Panc1 (cell line): ENCODE measurements at regions not wholly inside any gene's neighbourhood (a gene's known extent, or its start where the extent isn't known, plus 50 kb on each side); places are given as distances from the start of the nearest gene placed in this dataset.

Experiments
- TF ChIP-seq, protein P1 (sequence below): fragments of 450-650 bp; IDR thresholded peaks from 2 replicates; pipeline ENCODE4 v1.5.1; 2017; ENCODE audit warnings: mild to moderate bottlenecking
- TF ChIP-seq, protein P2 (sequence below), 2 experiments: IDR thresholded peaks; 2 replicates each; pipeline ENCODE4 v1.6.1; 2011 to 2012; ENCODE audit warnings: low read depth in 2 of 2, control low read depth in 1 of 2, low read length in 1 of 2, mild to moderate bottlenecking in 1 of 2, moderate library complexity in 1 of 2; ENCODE audit not compliant: insufficient read depth in 1 of 2

DNA sequence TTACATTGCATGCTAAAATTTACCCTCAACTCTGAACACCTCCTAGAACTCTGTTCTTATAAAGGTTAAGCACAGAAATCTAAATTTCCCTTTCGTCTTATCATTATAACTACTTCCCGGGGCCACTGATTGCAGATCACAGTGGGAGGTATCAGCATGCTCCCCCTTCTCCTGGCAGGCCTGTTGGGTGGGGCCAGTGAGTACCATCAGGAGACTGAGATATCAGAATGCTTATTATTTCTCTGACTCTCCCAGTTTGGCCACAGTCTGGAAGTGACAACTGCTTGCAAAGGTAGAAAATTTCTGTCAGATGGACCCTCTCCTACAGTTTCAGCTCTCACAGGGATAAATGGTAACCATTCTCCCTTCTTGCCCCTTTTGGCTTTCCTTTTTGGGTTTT is 62.6 kb downstream of the DSEL start:
- TF ChIP-seq, protein P1, sequence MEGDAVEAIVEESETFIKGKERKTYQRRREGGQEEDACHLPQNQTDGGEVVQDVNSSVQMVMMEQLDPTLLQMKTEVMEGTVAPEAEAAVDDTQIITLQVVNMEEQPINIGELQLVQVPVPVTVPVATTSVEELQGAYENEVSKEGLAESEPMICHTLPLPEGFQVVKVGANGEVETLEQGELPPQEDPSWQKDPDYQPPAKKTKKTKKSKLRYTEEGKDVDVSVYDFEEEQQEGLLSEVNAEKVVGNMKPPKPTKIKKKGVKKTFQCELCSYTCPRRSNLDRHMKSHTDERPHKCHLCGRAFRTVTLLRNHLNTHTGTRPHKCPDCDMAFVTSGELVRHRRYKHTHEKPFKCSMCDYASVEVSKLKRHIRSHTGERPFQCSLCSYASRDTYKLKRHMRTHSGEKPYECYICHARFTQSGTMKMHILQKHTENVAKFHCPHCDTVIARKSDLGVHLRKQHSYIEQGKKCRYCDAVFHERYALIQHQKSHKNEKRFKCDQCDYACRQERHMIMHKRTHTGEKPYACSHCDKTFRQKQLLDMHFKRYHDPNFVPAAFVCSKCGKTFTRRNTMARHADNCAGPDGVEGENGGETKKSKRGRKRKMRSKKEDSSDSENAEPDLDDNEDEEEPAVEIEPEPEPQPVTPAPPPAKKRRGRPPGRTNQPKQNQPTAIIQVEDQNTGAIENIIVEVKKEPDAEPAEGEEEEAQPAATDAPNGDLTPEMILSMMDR: no peak
- TF ChIP-seq, protein P2, sequence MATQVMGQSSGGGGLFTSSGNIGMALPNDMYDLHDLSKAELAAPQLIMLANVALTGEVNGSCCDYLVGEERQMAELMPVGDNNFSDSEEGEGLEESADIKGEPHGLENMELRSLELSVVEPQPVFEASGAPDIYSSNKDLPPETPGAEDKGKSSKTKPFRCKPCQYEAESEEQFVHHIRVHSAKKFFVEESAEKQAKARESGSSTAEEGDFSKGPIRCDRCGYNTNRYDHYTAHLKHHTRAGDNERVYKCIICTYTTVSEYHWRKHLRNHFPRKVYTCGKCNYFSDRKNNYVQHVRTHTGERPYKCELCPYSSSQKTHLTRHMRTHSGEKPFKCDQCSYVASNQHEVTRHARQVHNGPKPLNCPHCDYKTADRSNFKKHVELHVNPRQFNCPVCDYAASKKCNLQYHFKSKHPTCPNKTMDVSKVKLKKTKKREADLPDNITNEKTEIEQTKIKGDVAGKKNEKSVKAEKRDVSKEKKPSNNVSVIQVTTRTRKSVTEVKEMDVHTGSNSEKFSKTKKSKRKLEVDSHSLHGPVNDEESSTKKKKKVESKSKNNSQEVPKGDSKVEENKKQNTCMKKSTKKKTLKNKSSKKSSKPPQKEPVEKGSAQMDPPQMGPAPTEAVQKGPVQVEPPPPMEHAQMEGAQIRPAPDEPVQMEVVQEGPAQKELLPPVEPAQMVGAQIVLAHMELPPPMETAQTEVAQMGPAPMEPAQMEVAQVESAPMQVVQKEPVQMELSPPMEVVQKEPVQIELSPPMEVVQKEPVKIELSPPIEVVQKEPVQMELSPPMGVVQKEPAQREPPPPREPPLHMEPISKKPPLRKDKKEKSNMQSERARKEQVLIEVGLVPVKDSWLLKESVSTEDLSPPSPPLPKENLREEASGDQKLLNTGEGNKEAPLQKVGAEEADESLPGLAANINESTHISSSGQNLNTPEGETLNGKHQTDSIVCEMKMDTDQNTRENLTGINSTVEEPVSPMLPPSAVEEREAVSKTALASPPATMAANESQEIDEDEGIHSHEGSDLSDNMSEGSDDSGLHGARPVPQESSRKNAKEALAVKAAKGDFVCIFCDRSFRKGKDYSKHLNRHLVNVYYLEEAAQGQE (IDR thresholded peaks at IDR 0.05; ENCODE audit: insufficient read depth in 1 of 2, low read depth in 2 of 2, low read length in 1 of 2): no peak
